ENCODE measurements at regions not wholly inside any gene's neighbourhood (a gene's known extent, or its start where the extent isn't known, plus 50 kb on each side); places are given as distances from the start of the nearest gene placed in this dataset.

GRCh38 chr1:30597711-30598110, 125.7 kb downstream of the MATN1 start:
- TF ChIP-seq RAD21 (conservative IDR thresholded peaks at IDR 0.05 in 1 of 2, IDR thresholded peaks at IDR 0.05 in 1 of 2) (no peak), POLR2A (IDR thresholded peaks at IDR 0.05; ENCODE audit: low read length) (no peak), KDM5A (IDR thresholded peaks at IDR 0.05) (no peak)
